HG02588 (cell line): ENCODE measurements at regions not wholly inside any gene's neighbourhood (a gene's known extent, or its start where the extent isn't known, plus 50 kb on each side); places are given as distances from the start of the nearest gene placed in this dataset.
"Not testable (repeated sequence)": the region's sequence is repeated elsewhere in the genome, so short reads cannot be mapped to it uniquely, and the experiment has no call there.

Experiments used
- ATAC-seq: cut with Tn5 transposase; IDR thresholded peaks from one replicate; pipeline ENCODE4 v1.9.1; 2021; ENCODE audit warnings: mild to moderate bottlenecking, moderate library complexity; ENCODE audit not compliant: unreplicated experiment

- no peak for ATAC-seq
These were observed 83.2 kb upstream of the ZNF462 start for GRCh38 chr9:106779796-106780195.

- ATAC-seq: no peak
These were observed 79.8 kb upstream of the ZNF462 start for GRCh38 chr9:106783121-106783520.

- no peak for ATAC-seq
These were observed 78.9 kb upstream of the ZNF462 start for GRCh38 chr9:106784076-106784475.

- ATAC-seq: no peak
These were observed 77.8 kb upstream of the ZNF462 start for GRCh38 chr9:106785200-106785599.

GRCh38 chr9:106788021-106788420 is 74.9 kb upstream of the ZNF462 start:
- not testable (repeated sequence) for ATAC-seq

- no peak for ATAC-seq
These were observed 67.9 kb upstream of the ZNF462 start for GRCh38 chr9:106795031-106795430.

- ATAC-seq: no peak
These were observed 66.2 kb upstream of the ZNF462 start for GRCh38 chr9:106796771-106797170.

GRCh38 chr9:106797299-106797698 is 65.7 kb upstream of the ZNF462 start:
- no peak for ATAC-seq

- no peak for ATAC-seq
These were observed 64.8 kb upstream of the ZNF462 start for GRCh38 chr9:106798016-106798799.

GRCh38 chr9:106799152-106799551 is 63.8 kb upstream of the ZNF462 start:
- no peak for ATAC-seq

- ATAC-seq: no peak
These were observed 62.2 kb upstream of the ZNF462 start for GRCh38 chr9:106800701-106801270.

- ATAC-seq: no peak
These were observed 61.1 kb upstream of the ZNF462 start for GRCh38 chr9:106801816-106802215.
